ENCODE measurements at regions not wholly inside any gene's neighbourhood (a gene's known extent, or its start where the extent isn't known, plus 50 kb on each side); places are given as distances from the start of the nearest gene placed in this dataset.

DNA sequence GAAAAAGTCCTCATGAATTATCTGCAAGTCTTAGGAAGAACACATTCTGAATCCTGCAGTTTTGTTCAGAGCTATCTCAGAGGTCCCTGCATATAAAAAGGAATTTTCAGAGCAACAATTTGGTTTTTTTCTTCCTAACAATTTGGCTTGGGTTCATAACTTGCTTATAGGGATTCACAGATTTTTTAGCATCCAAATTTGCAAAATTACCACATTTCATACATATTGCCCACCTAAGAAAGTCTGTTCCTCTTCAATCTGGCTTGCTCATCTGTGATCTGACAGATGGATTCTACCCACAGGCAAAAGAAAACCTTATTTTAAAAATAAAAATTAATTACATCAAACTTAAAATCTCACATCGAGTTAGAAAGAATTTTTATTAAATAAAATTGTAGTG is 714.4 kb upstream of the NCAM2 start:
- no peak for TF ChIP-seq POLR2A (IDR thresholded peaks at IDR 0.05; ENCODE audit: low read length)
- no peak for TF ChIP-seq GATA1 (IDR thresholded peaks at IDR 0.05; ENCODE audit: low read depth, low read length)
